ENCODE measurements at regions not wholly inside any gene's neighbourhood (a gene's known extent, or its start where the extent isn't known, plus 50 kb on each side); places are given as distances from the start of the nearest gene placed in this dataset.

GRCh38 chr16:73610160-73610559, 562.2 kb upstream of the ZFHX3 start:
- BruUV-seq (replicated peaks) = no TSS peak
- POLR2A ChIA-PET = no interaction called here
- H3K4me1 ChIP-seq (ENCODE audit: control insufficient read depth, insufficient read depth, low read length) = no peaks in the 10 kb centered on the region
- intact Hi-C loops (cut with micrococcal nuclease; ENCODE audit: unreplicated experiment) (no loop called here), in situ Hi-C loops (cut with HindIII; ENCODE audit: low pct_unique_long_range_greater_than_20kb, low sequenced_read_pairs) (no loop called here)
- H3K36me3 ChIP-seq (ENCODE audit: control insufficient read depth, insufficient read depth, low read length) = no peaks in the 10 kb centered on the region
- peak overlapping the region in 1 of 2 experiments; percentile 14; a peak in 1 of 4 replicates for H3K4me3 ChIP-seq (ENCODE audit: low read depth in 2 of 2, low read length in 2 of 2)
- no peaks in the 10 kb centered on the region for H3K9me3 ChIP-seq (ENCODE audit: control insufficient read depth, insufficient read depth, low read depth, low read length)
- no peak for ATAC-seq
- no peak for DNase-seq (ENCODE audit: low read depth, low spot score)
- CTCF ChIA-PET = no interaction called here
- H3K27ac ChIP-seq (ENCODE audit: low read length) = no peak overlapping the region
- TF ChIP-seq REST (IDR thresholded peaks at IDR 0.05; ENCODE audit: insufficient read depth in 1 of 2, low read depth in 2 of 2, low read length in 1 of 2) (no peak), POLR2AphosphoS5 (IDR thresholded peaks at IDR 0.05; ENCODE audit: low read depth, low read length) (no peak), TCF7L2 (IDR thresholded peaks at IDR 0.05; ENCODE audit: low read depth, low read length) (no peak), CTCF (IDR thresholded peaks at IDR 0.05) (no peak), SIN3A (IDR thresholded peaks at IDR 0.05; ENCODE audit: borderline replicate concordance, insufficient read depth, low read depth, low read length) (no peak)
- H3K27me3 ChIP-seq (ENCODE audit: control insufficient read depth, insufficient read depth, low read length) = peaks cover 14% of the 10 kb centered on the region

- intact Hi-C loops (cut with micrococcal nuclease; ENCODE audit: unreplicated experiment) = no loop called here
- H3K27ac ChIP-seq (ENCODE audit: low read length) = no peak overlapping the region
- H3K36me3 ChIP-seq (ENCODE audit: control insufficient read depth, insufficient read depth, low read length) = no peaks in the 10 kb centered on the region
- POLR2A ChIA-PET = no interaction called here
- in situ Hi-C loops (cut with HindIII; ENCODE audit: low pct_unique_long_range_greater_than_20kb, low sequenced_read_pairs) = no loop called here
- CTCF ChIA-PET = no interaction called here
- no peak for DNase-seq (ENCODE audit: low read depth, low spot score)
- H3K4me1 ChIP-seq (ENCODE audit: control insufficient read depth, insufficient read depth, low read length) = no peaks in the 10 kb centered on the region
- peaks cover 14% of the 10 kb centered on the region for H3K27me3 ChIP-seq (ENCODE audit: control insufficient read depth, insufficient read depth, low read length)
- H3K9me3 ChIP-seq (ENCODE audit: control insufficient read depth, insufficient read depth, low read depth, low read length) = no peaks in the 10 kb centered on the region
- no peak overlapping the region for H3K4me3 ChIP-seq (ENCODE audit: low read depth in 2 of 2, low read length in 2 of 2)
- BruUV-seq (replicated peaks) = no TSS peak
- ATAC-seq = no peak
- TF ChIP-seq POLR2AphosphoS5 (IDR thresholded peaks at IDR 0.05; ENCODE audit: low read depth, low read length) (no peak), CTCF (IDR thresholded peaks at IDR 0.05) (no peak), TCF7L2 (IDR thresholded peaks at IDR 0.05; ENCODE audit: low read depth, low read length) (no peak), REST (IDR thresholded peaks at IDR 0.05; ENCODE audit: insufficient read depth in 1 of 2, low read depth in 2 of 2, low read length in 1 of 2) (no peak), SIN3A (IDR thresholded peaks at IDR 0.05; ENCODE audit: borderline replicate concordance, insufficient read depth, low read depth, low read length) (no peak)
Observed at GRCh38 chr16:73608911-73609310, 561.0 kb upstream of the ZFHX3 start.

Measured in Panc1 (cell line).